ENCODE measurements at regions not wholly inside any gene's neighbourhood (a gene's known extent, or its start where the extent isn't known, plus 50 kb on each side); places are given as distances from the start of the nearest gene placed in this dataset.
"Not testable (repeated sequence)": the region's sequence is repeated elsewhere in the genome, so short reads cannot be mapped to it uniquely, and the experiment has no call there.

DNA sequence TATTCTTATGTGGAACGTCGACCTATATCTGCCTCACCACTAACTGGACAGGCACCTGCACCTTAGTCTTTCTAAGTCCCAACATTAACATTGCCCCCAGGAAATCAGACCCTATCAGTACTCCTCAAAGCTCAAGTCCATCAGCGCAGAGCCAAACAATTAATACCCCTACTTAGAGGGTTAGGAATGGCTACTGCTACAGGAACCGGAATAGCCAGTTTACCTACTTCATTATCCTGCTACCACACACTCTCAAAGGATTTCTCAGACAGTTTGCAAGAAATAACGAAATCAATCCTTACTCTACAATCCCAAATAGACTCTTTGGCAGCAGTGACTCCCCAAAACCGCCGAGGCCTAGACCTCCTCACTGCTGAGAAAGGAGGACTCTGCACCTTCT lies 123.1 kb upstream of the CRY1 start:
- TF ChIP-seq CTCF, POLR2A (IDR thresholded peaks at IDR 0.05): not testable (repeated sequence)
